HUES64 (cell line): ENCODE measurements at regions not wholly inside any gene's neighbourhood (a gene's known extent, or its start where the extent isn't known, plus 50 kb on each side); places are given as distances from the start of the nearest gene placed in this dataset.
"Not testable (repeated sequence)": the region's sequence is repeated elsewhere in the genome, so short reads cannot be mapped to it uniquely, and the experiment has no call there.

Experiments
- H3K27ac ChIP-seq: 2 replicates; pipeline ENCODE4 v1.7.0; 2013; ENCODE audit warnings: low read depth, low read length, inconsistent platforms
- H3K27me3 ChIP-seq: 2 replicates; pipeline ENCODE4 v1.6.1; 2013; ENCODE audit warnings: mild to moderate bottlenecking, low read length; ENCODE audit not compliant: insufficient read depth
- H3K36me3 ChIP-seq: 2 replicates; pipeline ENCODE4 v1.6.1; 2013; ENCODE audit warnings: mild to moderate bottlenecking, low read length; ENCODE audit not compliant: insufficient read depth
- H3K4me1 ChIP-seq: 2 replicates; pipeline ENCODE4 v1.6.1; 2013; ENCODE audit warnings: mild to moderate bottlenecking, low read length, moderate library complexity; ENCODE audit not compliant: insufficient read depth
- H3K4me3 ChIP-seq: 2 replicates; pipeline ENCODE4 v1.5.1; 2013; ENCODE audit warnings: mild to moderate bottlenecking, low read length, moderate library complexity
- H3K9ac ChIP-seq: 2 replicates; pipeline ENCODE4 v1.6.1; 2013; ENCODE audit warnings: mild to moderate bottlenecking, low read depth, low read length
- H3K9me3 ChIP-seq: 2 replicates; pipeline ENCODE4 v1.6.1; 2013; ENCODE audit warnings: low read depth, low read length; ENCODE audit not compliant: insufficient read depth
- WGBS: fragments of 150-250, 120-280 bp; methylation state at CpG from one replicate; pipeline ENCODE4 v1.1.7; 2013; ENCODE audit warnings: missing lambda C conversion rate; 5-methylcytosine and 5-hydroxymethylcytosine counted together

DNA sequence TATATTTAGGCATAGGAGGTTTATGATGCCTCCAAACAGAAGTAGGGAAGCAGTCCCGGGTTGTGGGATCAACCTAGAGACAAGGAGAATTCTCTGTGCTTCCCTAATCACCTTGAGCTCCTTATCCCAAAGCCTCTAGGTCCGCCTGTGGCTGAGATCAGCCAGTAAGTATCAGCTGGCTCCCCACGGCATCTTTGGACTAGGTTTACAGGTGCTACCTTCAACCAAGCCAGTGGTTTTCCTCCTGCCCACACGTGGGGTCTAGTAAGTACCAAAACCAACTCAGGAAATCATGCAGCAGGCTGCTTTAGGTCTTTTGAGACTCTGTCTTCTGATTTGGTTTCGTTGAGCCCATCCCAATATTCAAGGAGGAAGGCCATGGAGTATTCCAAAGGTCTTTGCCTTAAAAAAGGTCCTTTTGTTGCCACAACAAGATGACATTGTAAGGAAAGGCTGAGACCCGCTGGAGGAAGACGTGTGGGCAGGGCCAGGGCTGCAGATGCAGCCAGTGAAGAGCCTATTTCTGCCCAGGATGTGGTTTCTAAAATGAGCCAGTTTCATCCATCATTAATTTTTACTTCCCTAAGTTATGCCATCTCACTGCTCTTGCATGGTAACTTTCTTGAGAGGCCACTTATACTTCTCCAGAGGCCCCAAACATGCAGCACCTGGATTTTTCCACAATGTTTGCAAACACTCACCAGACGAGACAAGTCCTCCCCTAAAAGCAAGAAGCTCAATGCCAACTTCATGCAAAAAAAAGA is 248.7 kb downstream of the RNF152 start:
- H3K36me3 ChIP-seq: no peaks in the 10 kb centered on the region
- no peak overlapping the region for H3K27ac ChIP-seq
- 81% methylated on average over 8 of the region's 8 CpGs for WGBS
- H3K4me3 ChIP-seq: no peak overlapping the region
- H3K4me1 ChIP-seq: no peaks in the 10 kb centered on the region
- H3K9ac ChIP-seq: no peak overlapping the region
- no peaks in the 10 kb centered on the region for H3K9me3 ChIP-seq
- peaks cover 17% of the 10 kb centered on the region for H3K27me3 ChIP-seq

- no peak overlapping the region for H3K9ac ChIP-seq
- no peaks in the 10 kb centered on the region for H3K36me3 ChIP-seq
- peaks cover 27% of the 10 kb centered on the region for H3K4me1 ChIP-seq
- no peaks in the 10 kb centered on the region for H3K9me3 ChIP-seq
- H3K27me3 ChIP-seq: peaks cover 36% of the 10 kb centered on the region
- WGBS: 91% methylated on average over 2 of the region's 2 CpGs
- no peak overlapping the region for H3K4me3 ChIP-seq
- H3K27ac ChIP-seq: no peak overlapping the region
Observed at GRCh38 chr18:61639886-61640285, 252.9 kb downstream of the RNF152 start.

- peak overlapping the region; percentile 10; the same call in 1 of the 2 replicates for H3K4me3 ChIP-seq
- 1% methylated on average over 3 of the region's 4 CpGs for WGBS
- no peaks in the 10 kb centered on the region for H3K9me3 ChIP-seq
- peaks cover 27% of the 10 kb centered on the region for H3K4me1 ChIP-seq
- no peaks in the 10 kb centered on the region for H3K36me3 ChIP-seq
- H3K27me3 ChIP-seq: peaks cover 36% of the 10 kb centered on the region
- peak overlapping the region; percentile 50; the same call in 1 of the 2 replicates for H3K27ac ChIP-seq
- H3K9ac ChIP-seq: no peak overlapping the region
Observed at GRCh38 chr18:61637905-61638595, 254.8 kb downstream of the RNF152 start.

- H3K9me3 ChIP-seq: no peaks in the 10 kb centered on the region
- no peaks in the 10 kb centered on the region for H3K36me3 ChIP-seq
- H3K9ac ChIP-seq: no peak overlapping the region
- peaks cover 36% of the 10 kb centered on the region for H3K27me3 ChIP-seq
- WGBS: 14% methylated on average over 8 of the region's 8 CpGs
- peak overlapping the region; percentile 10; the same call in 1 of the 2 replicates for H3K4me3 ChIP-seq
- peak overlapping the region; percentile 7; the same call in 1 of the 2 replicates for H3K27ac ChIP-seq
- H3K4me1 ChIP-seq: peaks cover 27% of the 10 kb centered on the region
Observed at GRCh38 chr18:61637319-61637718, 255.5 kb downstream of the RNF152 start.

- peaks cover 36% of the 10 kb centered on the region for H3K27me3 ChIP-seq
- H3K4me3 ChIP-seq: peak overlapping the region; percentile 8; the same call in 1 of the 2 replicates
- no peaks in the 10 kb centered on the region for H3K9me3 ChIP-seq
- 34% methylated on average over 7 of the region's 7 CpGs for WGBS
- peaks cover 27% of the 10 kb centered on the region for H3K4me1 ChIP-seq
- no peaks in the 10 kb centered on the region for H3K36me3 ChIP-seq
- H3K9ac ChIP-seq: no peak overlapping the region
- H3K27ac ChIP-seq: no peak overlapping the region; the same call in 1 of the 2 replicates
Observed at GRCh38 chr18:61635901-61636528, 256.8 kb downstream of the RNF152 start.

- Histone ChIP-seq H3K9me3 (peaks cover 17% of the 10 kb centered on the region), H3K27me3 (no peaks in the 10 kb centered on the region), H3K36me3 (no peaks in the 10 kb centered on the region), H3K4me3 (no peak overlapping the region), H3K9ac (no peak overlapping the region), H3K4me1 (no peaks in the 10 kb centered on the region), H3K27ac (no peak overlapping the region)
- WGBS: 61% methylated on average over 3 of the region's 3 CpGs
Observed at GRCh38 chr18:61628085-61628484, 264.7 kb downstream of the RNF152 start.

GRCh38 chr18:61624631-61625030 is 268.2 kb downstream of the RNF152 start:
- not testable (repeated sequence) for H3K27ac ChIP-seq, H3K36me3 ChIP-seq, H3K4me3 ChIP-seq, H3K9ac ChIP-seq, H3K27me3 ChIP-seq, H3K4me1 ChIP-seq
- WGBS: 97% methylated on average over 3 of the region's 3 CpGs
- peaks cover 17% of the 10 kb centered on the region for H3K9me3 ChIP-seq

GRCh38 chr18:61619783-61620182 is 273.0 kb downstream of the RNF152 start:
- H3K4me1 ChIP-seq: 0 out of 2 replicates have a peak, but pooled peaks cover 12% of the 10 kb centered on the region
- no peaks in the 10 kb centered on the region for H3K27me3 ChIP-seq
- H3K9me3 ChIP-seq: peaks cover 8% of the 10 kb centered on the region
- no peak overlapping the region for H3K27ac ChIP-seq
- no peaks in the 10 kb centered on the region for H3K36me3 ChIP-seq
- no peak overlapping the region for H3K4me3 ChIP-seq
- no peak overlapping the region for H3K9ac ChIP-seq
- WGBS: 95% methylated on average over 1 of the region's 1 CpG

- peaks cover 6% of the 10 kb centered on the region; the same call in 1 of the 2 replicates for H3K9me3 ChIP-seq
- 93% methylated on average over 2 of the region's 3 CpGs for WGBS
- H3K4me3 ChIP-seq: no peak overlapping the region
- H3K27me3 ChIP-seq: no peaks in the 10 kb centered on the region
- no peak overlapping the region for H3K27ac ChIP-seq
- no peak overlapping the region for H3K9ac ChIP-seq
- H3K36me3 ChIP-seq: no peaks in the 10 kb centered on the region
- H3K4me1 ChIP-seq: 0 out of 2 replicates have a peak, but pooled peaks cover 12% of the 10 kb centered on the region
Observed at GRCh38 chr18:61618816-61619215, 274.0 kb downstream of the RNF152 start.

GRCh38 chr18:61616111-61616610 is 276.6 kb downstream of the RNF152 start:
- 66% methylated on average over 4 of the region's 4 CpGs for WGBS
- H3K27me3 ChIP-seq: no peaks in the 10 kb centered on the region
- no peak overlapping the region for H3K4me3 ChIP-seq
- peaks cover 6% of the 10 kb centered on the region; the same call in 1 of the 2 replicates for H3K9me3 ChIP-seq
- H3K9ac ChIP-seq: no peak overlapping the region
- 0 out of 2 replicates have a peak, but pooled peaks cover 16% of the 10 kb centered on the region for H3K4me1 ChIP-seq
- no peaks in the 10 kb centered on the region for H3K36me3 ChIP-seq
- H3K27ac ChIP-seq: no peak overlapping the region

GRCh38 chr18:61612517-61612916 is 279.3 kb downstream of the CDH20 start:
- Histone ChIP-seq H3K27me3 (no peaks in the 10 kb centered on the region), H3K27ac (no peak overlapping the region), H3K9me3 (peaks cover 15% of the 10 kb centered on the region), H3K9ac (no peak overlapping the region), H3K4me1 (peaks cover 23% of the 10 kb centered on the region), H3K4me3 (no peak overlapping the region), H3K36me3 (no peaks in the 10 kb centered on the region)
